Thyroid gland (tissue), 4 donors: ENCODE measurements at regions not wholly inside any gene's neighbourhood (a gene's known extent, or its start where the extent isn't known, plus 50 kb on each side); places are given as distances from the start of the nearest gene placed in this dataset.

Source experiments
- CTCF ChIP-seq, 6 experiments: fragments of 200-600 bp in 3 of 6; fragments of 450-650 bp in 3 of 6; sonication (generic) in 3 of 6; IDR thresholded peaks; one replicate each; pipeline ENCODE4 v1.5.1; 2016 to 2019; ENCODE audit warnings: antibody characterized with exemption in 6 of 6, mild to moderate bottlenecking in 2 of 6, inconsistent platforms in 1 of 6, moderate library complexity in 1 of 6
- POLR2A ChIP-seq, 2 donors: fragments of 450-650 bp; IDR thresholded peaks; one replicate each; pipeline ENCODE4 v1.6.1; 2017; ENCODE audit warnings: antibody characterized with exemption in 2 of 2, mild to moderate bottlenecking in 2 of 2, moderate library complexity in 1 of 2

- TF ChIP-seq CTCF (IDR thresholded peaks at IDR 0.05) (no peak), POLR2A (IDR thresholded peaks at IDR 0.05) (no peak)
Measured at GRCh38 chr4:133600008-133600407, 450.9 kb downstream of the PCDH10 start.
